Naive thymus-derived CD4-positive, alpha-beta T cell (primary cell): ENCODE measurements at regions not wholly inside any gene's neighbourhood (a gene's known extent, or its start where the extent isn't known, plus 50 kb on each side); places are given as distances from the start of the nearest gene placed in this dataset.

Source experiments
- ATAC-seq: fragments of 150-1000 bp; cut with Tn5 transposase; 2 replicates; pipeline ENCODE4 v1.10.0; 2021; ENCODE audit warnings: mild to moderate bottlenecking, moderate library complexity
- CTCF ChIA-PET: fragments of 350-600 bp; sonication (Branson Sonifier 250); formaldehyde crosslinking; loops from one replicate; lab custom pipeline; 2021; ENCODE audit warnings: antibody characterized with exemption; lab: Charles Lee
- POLR2A ChIA-PET: fragments of 350-600 bp; sonication (Branson Sonifier 250); formaldehyde crosslinking; loops from one replicate; lab custom pipeline; 2021; ENCODE audit warnings: antibody characterized with exemption, inconsistent platforms; lab: Charles Lee
- DNase-seq, 9 donors: peaks; one replicate each; pipeline versions ENCODE4 v3.0.0 to v3.0.0-alpha.2; 2020 to 2022; ENCODE audit warnings: mixed read lengths in 1 of 9
- H3K27ac ChIP-seq: one replicate; pipeline ENCODE4 v1.7.0; 2013; ENCODE audit warnings: mild to moderate bottlenecking, low read depth, low read length, moderate library complexity
- H3K27me3 ChIP-seq, 2 donors: one replicate each; pipeline ENCODE4 v1.7.0; 2013; ENCODE audit warnings: low read length in 2 of 2, mild to moderate bottlenecking in 2 of 2, moderate library complexity in 2 of 2; ENCODE audit not compliant: control insufficient read depth in 2 of 2, insufficient read depth in 2 of 2
- H3K36me3 ChIP-seq, 3 experiments: 1 replicate in 2 of 3; 2 replicates in 1 of 3; pipeline ENCODE4 v1.7.0; 2013; ENCODE audit warnings: low read length in 3 of 3, mild to moderate bottlenecking in 3 of 3, moderate library complexity in 1 of 3; ENCODE audit not compliant: insufficient read depth in 3 of 3, control insufficient read depth in 2 of 3
- H3K4me1 ChIP-seq, 2 donors: one replicate each; pipeline ENCODE4 v1.7.0; 2013; ENCODE audit warnings: low read length in 2 of 2, mild to moderate bottlenecking in 2 of 2, moderate library complexity in 1 of 2; ENCODE audit not compliant: control insufficient read depth in 2 of 2, insufficient read depth in 2 of 2
- H3K4me3 ChIP-seq: 2 replicates; pipeline ENCODE4 v1.7.0; 2013; ENCODE audit warnings: mild to moderate bottlenecking, low read length
- H3K9me3 ChIP-seq, 3 experiments: 1 replicate in 2 of 3; 2 replicates in 1 of 3; pipeline ENCODE4 v1.7.0; 2013; ENCODE audit warnings: low read length in 3 of 3; ENCODE audit not compliant: control insufficient read depth in 2 of 3
- H3K27ac Mint-ChIP-seq, 9 donors: one replicate each; pipeline ENCODE4 v1.8.0; 2020 to 2022; ENCODE audit warnings: mixed read lengths in 9 of 9, mild to moderate bottlenecking in 8 of 9, moderate library complexity in 5 of 9, inconsistent platforms in 2 of 9
- H3K27me3 Mint-ChIP-seq, 5 donors: one replicate each; pipeline ENCODE4 v1.8.0; 2021 to 2022; ENCODE audit warnings: mixed read lengths in 5 of 5, mild to moderate bottlenecking in 1 of 5
- H3K36me3 Mint-ChIP-seq, 5 donors: one replicate each; pipeline ENCODE4 v1.8.0; 2020 to 2022; ENCODE audit warnings: mixed read lengths in 5 of 5, mild to moderate bottlenecking in 3 of 5, inconsistent platforms in 1 of 5
- H3K4me1 Mint-ChIP-seq, 7 donors: one replicate each; pipeline ENCODE4 v1.8.0; 2020 to 2022; ENCODE audit warnings: mixed read lengths in 7 of 7, mild to moderate bottlenecking in 3 of 7, inconsistent platforms in 1 of 7
- H3K4me3 Mint-ChIP-seq, 10 donors: one replicate each; pipeline ENCODE4 v1.8.0; 2020 to 2022; ENCODE audit warnings: mild to moderate bottlenecking in 10 of 10, mixed read lengths in 10 of 10, moderate library complexity in 6 of 10, inconsistent platforms in 2 of 10
- H3K9me3 Mint-ChIP-seq, 11 donors: one replicate each; pipeline ENCODE4 v1.8.0; 2020 to 2022; ENCODE audit warnings: mixed read lengths in 11 of 11, mild to moderate bottlenecking in 4 of 11, inconsistent platforms in 1 of 11, moderate library complexity in 1 of 11
- intact Hi-C, 2 donors: fragments of 100-400 bp; cut with micrococcal nuclease; formaldehyde crosslinking; loops; one replicate each; pipeline ENCODE4 v1.15.1; 2023

- Mint-ChIP-seq H3K27me3 (peaks cover 2 to 18% (median 6%) of the 10 kb centered on the region in 5 donors), H3K9me3 (peaks cover 0 to 1% (median 0%) of the 10 kb centered on the region in 11 donors)
These were observed 81.5 kb upstream of the F13A1 start for GRCh38 chr6:6402006-6402405.

GRCh38 chr6:6402591-6402990 is 82.1 kb upstream of the F13A1 start:
- Histone ChIP-seq H3K9me3 (no peaks in the 10 kb centered on the region), H3K27ac (no peak overlapping the region), H3K36me3 (no peaks in the 10 kb centered on the region), H3K4me3 (no peak overlapping the region), H3K4me1 (no peaks in the 10 kb centered on the region), H3K27me3 (peaks cover 0 to 3% of the 10 kb centered on the region in 2 donors)
- Mint-ChIP-seq H3K36me3 (no peaks in the 10 kb centered on the region), H3K27ac (no peak overlapping the region), H3K4me3 (no peak overlapping the region), H3K27me3 (peaks cover 0 to 14% (median 3%) of the 10 kb centered on the region in 5 donors), H3K4me1 (no peaks in the 10 kb centered on the region), H3K9me3 (peaks cover 0 to 1% (median 0%) of the 10 kb centered on the region in 11 donors)
- ATAC-seq, result no peak
- intact Hi-C loops, result no loop called here
- CTCF ChIA-PET, result no interaction called here
- no peak for DNase-seq
- POLR2A ChIA-PET, result no interaction called here

More at GRCh38 chr6:6402006-6402405, 81.5 kb upstream of the F13A1 start:
- Histone ChIP-seq H3K36me3 (no peaks in the 10 kb centered on the region), H3K9me3 (no peaks in the 10 kb centered on the region), H3K27me3 (peaks cover 0 to 3% of the 10 kb centered on the region in 2 donors), H3K27ac (no peak overlapping the region), H3K4me3 (no peak overlapping the region), H3K4me1 (no peaks in the 10 kb centered on the region)
- ChIA-PET POLR2A (no interaction called here), CTCF (no interaction called here)
- ATAC-seq (no peak), DNase-seq (no peak)
- H3K4me3 Mint-ChIP-seq, result no peak overlapping the region
- no peak overlapping the region for H3K27ac Mint-ChIP-seq
- intact Hi-C loops, result no loop called here
- H3K4me1 Mint-ChIP-seq, result no peaks in the 10 kb centered on the region
- no peaks in the 10 kb centered on the region for H3K36me3 Mint-ChIP-seq

GRCh38 chr6:6405031-6405430 is 84.6 kb upstream of the F13A1 start:
- H3K27me3 ChIP-seq, result peaks cover 0 to 3% of the 10 kb centered on the region in 2 donors
- H3K9me3 Mint-ChIP-seq, result peaks cover 0 to 1% (median 0%) of the 10 kb centered on the region in 11 donors
- H3K4me1 Mint-ChIP-seq, result no peaks in the 10 kb centered on the region
- ChIA-PET POLR2A (no interaction called here), CTCF (no interaction called here)
- H3K4me3 Mint-ChIP-seq, result no peak overlapping the region
- no peaks in the 10 kb centered on the region for H3K9me3 ChIP-seq
- no peak overlapping the region for H3K4me3 ChIP-seq
- intact Hi-C loops, result no loop called here
- no peak overlapping the region for H3K27ac Mint-ChIP-seq
- H3K36me3 ChIP-seq, result no peaks in the 10 kb centered on the region
- H3K27me3 Mint-ChIP-seq, result peaks cover 0 to 9% (median 7%) of the 10 kb centered on the region in 5 donors
- H3K36me3 Mint-ChIP-seq, result no peaks in the 10 kb centered on the region
- no peak overlapping the region for H3K27ac ChIP-seq
- no peaks in the 10 kb centered on the region for H3K4me1 ChIP-seq
- DNase-seq (no peak), ATAC-seq (no peak)

GRCh38 chr6:6405997-6406714 is 85.7 kb upstream of the F13A1 start:
- ATAC-seq, result no peak

GRCh38 chr6:6406715-6407070 is 86.2 kb upstream of the F13A1 start:
- DNase-seq, result no peak
- ATAC-seq, result no peak
- no peak overlapping the region for H3K27ac Mint-ChIP-seq
- no peaks in the 10 kb centered on the region for H3K4me1 Mint-ChIP-seq
- H3K9me3 Mint-ChIP-seq, result no peaks in the 10 kb centered on the region
- no peaks in the 10 kb centered on the region for H3K36me3 Mint-ChIP-seq
- Histone ChIP-seq H3K36me3 (no peaks in the 10 kb centered on the region), H3K4me3 (no peak overlapping the region), H3K27me3 (peaks cover 0 to 3% of the 10 kb centered on the region in 2 donors), H3K27ac (no peak overlapping the region), H3K9me3 (no peaks in the 10 kb centered on the region), H3K4me1 (no peaks in the 10 kb centered on the region)
- intact Hi-C loops, result no loop called here
- peaks cover 0 to 12% (median 10%) of the 10 kb centered on the region in 5 donors for H3K27me3 Mint-ChIP-seq
- CTCF ChIA-PET, result no interaction called here
- H3K4me3 Mint-ChIP-seq, result no peak overlapping the region
- POLR2A ChIA-PET, result interaction anchor here (0.5 kb wide), 1 partner anchor 548 kb away, joined by 3 read pairs; no protein-coding TSS in a partner anchor

More at GRCh38 chr6:6405997-6406714, 85.7 kb upstream of the F13A1 start:
- Histone ChIP-seq H3K27me3 (peaks cover 0 to 3% of the 10 kb centered on the region in 2 donors), H3K9me3 (no peaks in the 10 kb centered on the region), H3K4me3 (no peak overlapping the region), H3K36me3 (no peaks in the 10 kb centered on the region), H3K4me1 (no peaks in the 10 kb centered on the region), H3K27ac (no peak overlapping the region)
- Mint-ChIP-seq H3K4me1 (no peaks in the 10 kb centered on the region), H3K27me3 (peaks cover 0 to 12% (median 11%) of the 10 kb centered on the region in 5 donors), H3K9me3 (no peaks in the 10 kb centered on the region), H3K4me3 (no peak overlapping the region), H3K27ac (no peak overlapping the region), H3K36me3 (no peaks in the 10 kb centered on the region)
- ChIA-PET POLR2A (interaction anchor here (0.5 kb wide), 1 partner anchor 548 kb away, joined by 3 read pairs; no protein-coding TSS in a partner anchor), CTCF (no interaction called here)
- DNase-seq, result no peak
- intact Hi-C loops, result no loop called here

GRCh38 chr6:6407071-6407741 is 86.7 kb upstream of the F13A1 start:
- intact Hi-C loops, result no loop called here
- ATAC-seq (peak; percentile 80), DNase-seq (no peak)
- peaks cover 0 to 3% of the 10 kb centered on the region in 2 donors for H3K27me3 ChIP-seq
- H3K9me3 Mint-ChIP-seq, result no peaks in the 10 kb centered on the region
- H3K4me1 Mint-ChIP-seq, result no peaks in the 10 kb centered on the region
- H3K27ac Mint-ChIP-seq, result no peak overlapping the region
- H3K4me3 Mint-ChIP-seq, result no peak overlapping the region
- no peaks in the 10 kb centered on the region for H3K36me3 ChIP-seq
- H3K4me1 ChIP-seq, result no peaks in the 10 kb centered on the region
- H3K27ac ChIP-seq, result no peak overlapping the region
- no peaks in the 10 kb centered on the region for H3K9me3 ChIP-seq
- CTCF ChIA-PET, result no interaction called here
- no peak overlapping the region for H3K4me3 ChIP-seq
- peaks cover 0 to 14% (median 6%) of the 10 kb centered on the region in 5 donors for H3K27me3 Mint-ChIP-seq
- no peaks in the 10 kb centered on the region for H3K36me3 Mint-ChIP-seq
- POLR2A ChIA-PET, result no interaction called here
